Tibial nerve (tissue), 4 donors: ENCODE measurements at regions not wholly inside any gene's neighbourhood (a gene's known extent, or its start where the extent isn't known, plus 50 kb on each side); places are given as distances from the start of the nearest gene placed in this dataset.

ENCODE experiments used
- DNase-seq, 2 donors: peaks; one replicate each; pipeline ENCODE4 v3.0.0-alpha.2; 2019; ENCODE audit warnings: low spot score in 2 of 2
- H3K27ac ChIP-seq, 4 donors: fragments of 200-600 bp; sonication (generic) in 3 of 4; one replicate each; pipeline ENCODE4 v1.5.1; 2017 to 2019; ENCODE audit warnings: mild to moderate bottlenecking in 1 of 4
- H3K27me3 ChIP-seq, 2 donors: fragments of 200-600 bp; sonication (generic) in 1 of 2; one replicate each; pipeline versions ENCODE4 v1.5.1 to v1.6.0; 2017 to 2019
- H3K36me3 ChIP-seq, 3 donors: fragments of 200-600 bp; sonication (generic); one replicate each; pipeline ENCODE4 v1.5.1; 2018 to 2019
- H3K4me1 ChIP-seq, 4 donors: fragments of 200-600 bp; sonication (generic) in 3 of 4; one replicate each; pipeline ENCODE4 v1.5.1; 2017 to 2019
- H3K4me3 ChIP-seq, 4 donors: fragments of 200-600 bp; sonication (generic) in 3 of 4; one replicate each; pipeline ENCODE4 v1.5.1; 2017 to 2019; ENCODE audit warnings: mild to moderate bottlenecking in 1 of 4, moderate library complexity in 1 of 4
- H3K9me3 ChIP-seq, 4 donors: fragments of 200-600 bp; sonication (generic) in 3 of 4; one replicate each; pipeline ENCODE4 v1.5.1; 2017 to 2019
- CTCF ChIP-seq, 5 experiments: fragments of 200-600 bp in 3 of 5; fragments of 450-650 bp in 2 of 5; sonication (generic) in 3 of 5; IDR thresholded peaks; one replicate each; pipeline ENCODE4 v1.5.1; 2016 to 2019; ENCODE audit warnings: antibody characterized with exemption in 5 of 5, mild to moderate bottlenecking in 3 of 5, moderate library complexity in 2 of 5
- EP300 ChIP-seq, 2 donors: sonication (generic); formaldehyde crosslinking; IDR thresholded peaks; one replicate each; pipeline ENCODE4 v1.6.1; 2017; ENCODE audit warnings: antibody characterized with exemption in 2 of 2, mild to moderate bottlenecking in 1 of 2
- POLR2A ChIP-seq, 2 donors: fragments of 450-650 bp; IDR thresholded peaks; one replicate each; pipeline ENCODE4 v1.6.1; 2017; ENCODE audit warnings: antibody characterized with exemption in 2 of 2, mild to moderate bottlenecking in 2 of 2, moderate library complexity in 2 of 2
- WGBS, 2 donors: methylation state at CpG; one replicate each; pipeline ENCODE4 v1.1.5; 2018; 5-methylcytosine and 5-hydroxymethylcytosine counted together

GRCh38 chr4:178351185-178351584, 908.9 kb upstream of the AGA start:
- Histone ChIP-seq H3K27me3 (no peaks in the 10 kb centered on the region), H3K4me3 (no peak overlapping the region), H3K27ac (no peak overlapping the region), H3K36me3 (no peaks in the 10 kb centered on the region), H3K4me1 (no peaks in the 10 kb centered on the region), H3K9me3 (no peaks in the 10 kb centered on the region)
- TF ChIP-seq CTCF (IDR thresholded peaks at IDR 0.05) (no peak), EP300 (IDR thresholded peaks at IDR 0.05) (no peak), POLR2A (IDR thresholded peaks at IDR 0.05) (no peak)
- DNase-seq = no peak

- TF ChIP-seq POLR2A (IDR thresholded peaks at IDR 0.05) (no peak), CTCF (IDR thresholded peaks at IDR 0.05) (no peak), EP300 (IDR thresholded peaks at IDR 0.05) (no peak)
- no peaks in the 10 kb centered on the region for H3K4me1 ChIP-seq
- 91 to 94% methylated on average over 2 of the region's 2 CpGs for WGBS, 2 donors
These were observed 914.5 kb upstream of the AGA start for GRCh38 chr4:178356725-178357124.

GRCh38 chr4:178385481-178385880, 943.2 kb upstream of the AGA start:
- Histone ChIP-seq H3K36me3 (no peaks in the 10 kb centered on the region), H3K4me1 (no peaks in the 10 kb centered on the region), H3K27me3 (no peaks in the 10 kb centered on the region), H3K4me3 (no peak overlapping the region), H3K9me3 (no peaks in the 10 kb centered on the region), H3K27ac (no peak overlapping the region)
- TF ChIP-seq EP300 (IDR thresholded peaks at IDR 0.05) (no peak), CTCF (IDR thresholded peaks at IDR 0.05) (no peak), POLR2A (IDR thresholded peaks at IDR 0.05) (no peak)
- no peak for DNase-seq
- 64 to 68% methylated on average over 2 of the region's 2 CpGs for WGBS, 2 donors

More at GRCh38 chr4:178356725-178357124, 914.5 kb upstream of the AGA start:
- Histone ChIP-seq H3K4me3 (no peak overlapping the region), H3K9me3 (no peaks in the 10 kb centered on the region), H3K27ac (no peak overlapping the region), H3K36me3 (no peaks in the 10 kb centered on the region), H3K27me3 (no peaks in the 10 kb centered on the region)
- DNase-seq = no peak

- no peak overlapping the region for H3K27ac ChIP-seq
- H3K27me3 ChIP-seq = no peaks in the 10 kb centered on the region
- H3K4me3 ChIP-seq = no peak overlapping the region
- DNase-seq = no peak
- H3K4me1 ChIP-seq = no peaks in the 10 kb centered on the region
- no peaks in the 10 kb centered on the region for H3K9me3 ChIP-seq
- TF ChIP-seq EP300 (IDR thresholded peaks at IDR 0.05) (no peak), CTCF (IDR thresholded peaks at IDR 0.05) (no peak), POLR2A (IDR thresholded peaks at IDR 0.05) (no peak)
- 58 to 62% methylated on average over 2 of the region's 2 CpGs for WGBS, 2 donors
- no peaks in the 10 kb centered on the region for H3K36me3 ChIP-seq
These were observed 945.5 kb upstream of the AGA start for GRCh38 chr4:178387756-178388155.

- no peak overlapping the region for H3K27ac ChIP-seq
- TF ChIP-seq EP300 (IDR thresholded peaks at IDR 0.05) (no peak), CTCF (IDR thresholded peaks at IDR 0.05) (no peak), POLR2A (IDR thresholded peaks at IDR 0.05) (no peak)
- 45 to 75% methylated on average over 1 of the region's 1 CpG for WGBS, 2 donors
- DNase-seq = no peak
- H3K4me1 ChIP-seq = no peaks in the 10 kb centered on the region
- peaks cover 0 to 5% (median 0%) of the 10 kb centered on the region in 4 donors for H3K9me3 ChIP-seq
- no peaks in the 10 kb centered on the region for H3K36me3 ChIP-seq
- H3K4me3 ChIP-seq = no peak overlapping the region
- no peaks in the 10 kb centered on the region for H3K27me3 ChIP-seq
These were observed 953.6 kb upstream of the AGA start for GRCh38 chr4:178395798-178396197.
